ENCODE measurements at regions not wholly inside any gene's neighbourhood (a gene's known extent, or its start where the extent isn't known, plus 50 kb on each side); places are given as distances from the start of the nearest gene placed in this dataset.

DNA sequence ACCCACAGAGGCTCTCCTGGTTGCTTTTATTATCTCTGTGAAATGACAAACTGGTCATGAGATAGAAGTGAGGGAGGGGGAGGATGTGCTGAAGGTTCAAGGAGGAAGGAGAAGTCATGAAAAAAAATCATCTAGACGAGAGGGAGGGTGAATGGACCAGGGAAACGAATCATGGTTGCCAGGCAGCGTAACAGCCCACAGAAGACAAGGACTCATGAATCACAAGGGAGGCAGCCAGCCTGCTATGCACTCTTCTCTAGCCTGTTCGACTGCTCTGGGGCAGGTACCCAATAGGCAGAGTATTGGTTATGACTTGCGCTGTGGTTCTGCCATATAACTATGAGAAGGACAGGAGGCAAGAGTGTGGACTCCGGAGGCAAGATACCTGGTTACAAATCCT, 475.2 kb downstream of the CDK5RAP2 start:
- DNase-seq: no peak

DNA sequence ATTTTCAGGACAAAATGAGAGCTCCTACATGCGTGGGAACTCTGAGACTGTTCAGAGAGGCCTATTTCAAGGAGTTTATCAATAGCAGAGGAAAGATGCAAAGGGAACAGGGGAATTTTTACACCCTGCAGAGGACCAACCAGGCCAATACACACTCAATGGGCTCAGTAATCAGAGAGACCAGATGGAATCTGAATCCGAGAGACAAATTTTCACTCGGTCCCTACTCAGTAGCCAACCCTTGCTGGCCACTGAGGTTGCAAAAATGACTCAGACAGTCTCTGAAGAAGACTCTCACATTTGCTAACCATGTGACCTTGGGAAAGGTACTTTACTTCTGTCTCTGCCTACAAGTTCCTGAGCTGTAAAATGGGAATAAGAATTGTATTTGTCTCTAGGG, 479.4 kb downstream of the CDK5RAP2 start:
- no peak for DNase-seq

DNA sequence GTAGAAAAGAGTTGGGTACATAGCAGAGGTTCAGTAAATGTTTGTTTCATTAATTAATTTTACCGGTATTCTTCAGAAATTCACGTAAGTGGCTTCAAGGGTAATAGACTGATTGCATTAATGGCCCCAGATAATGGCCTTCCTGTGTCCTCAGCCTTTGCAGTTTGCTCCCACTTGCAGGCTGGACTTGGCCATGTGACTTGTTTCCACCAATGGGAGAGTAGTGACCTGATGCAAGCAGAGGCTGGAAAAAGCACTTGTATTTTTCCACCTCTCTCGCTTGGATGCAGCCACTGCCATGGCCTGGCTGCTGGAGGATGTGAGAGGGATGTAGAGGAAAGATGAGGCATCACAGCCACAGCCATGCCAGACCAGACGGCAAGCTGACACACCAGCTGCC, 480.9 kb downstream of the CDK5RAP2 start:
- no peak for DNase-seq

DNA sequence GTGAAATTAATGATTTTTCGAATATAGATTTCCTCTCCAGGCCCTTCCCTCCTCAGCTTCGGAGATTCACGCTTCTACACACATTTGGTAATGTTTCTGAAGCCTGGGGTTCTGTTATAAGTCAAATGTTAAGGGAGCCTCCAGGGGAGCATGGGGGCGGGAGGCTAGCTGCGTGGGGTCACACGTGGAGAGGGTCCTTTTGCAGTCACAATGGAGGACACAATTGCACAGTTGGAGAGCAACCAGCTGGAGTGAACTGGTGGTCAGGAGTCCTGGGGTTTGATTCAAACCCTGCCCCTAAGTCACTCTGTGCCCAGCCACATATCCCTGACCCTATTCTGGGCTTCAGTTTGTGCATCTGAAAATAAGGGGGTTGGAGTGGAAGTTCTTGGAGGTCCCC, 481.4 kb downstream of the CDK5RAP2 start:
- DNase-seq: no peak

DNA sequence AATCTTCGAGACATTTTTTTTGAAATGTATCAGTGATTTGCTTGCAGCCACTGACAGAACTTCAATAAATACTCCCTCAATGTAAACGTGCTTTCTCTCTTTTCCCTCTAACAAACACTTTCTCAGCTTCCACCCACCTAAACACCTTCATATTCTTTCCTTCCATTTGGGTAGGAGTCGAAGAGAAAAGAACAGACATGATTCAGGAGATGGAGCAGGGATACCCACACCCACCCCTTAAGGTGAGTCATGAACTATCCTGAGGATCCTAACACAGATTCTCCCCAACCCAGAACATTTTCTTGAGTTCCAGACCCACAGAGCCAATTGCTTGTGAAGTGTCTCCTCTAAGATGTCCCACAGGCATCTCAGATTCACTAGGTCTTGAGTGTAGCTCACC, 488.8 kb downstream of the CDK5RAP2 start:
- no peak for DNase-seq

DNA sequence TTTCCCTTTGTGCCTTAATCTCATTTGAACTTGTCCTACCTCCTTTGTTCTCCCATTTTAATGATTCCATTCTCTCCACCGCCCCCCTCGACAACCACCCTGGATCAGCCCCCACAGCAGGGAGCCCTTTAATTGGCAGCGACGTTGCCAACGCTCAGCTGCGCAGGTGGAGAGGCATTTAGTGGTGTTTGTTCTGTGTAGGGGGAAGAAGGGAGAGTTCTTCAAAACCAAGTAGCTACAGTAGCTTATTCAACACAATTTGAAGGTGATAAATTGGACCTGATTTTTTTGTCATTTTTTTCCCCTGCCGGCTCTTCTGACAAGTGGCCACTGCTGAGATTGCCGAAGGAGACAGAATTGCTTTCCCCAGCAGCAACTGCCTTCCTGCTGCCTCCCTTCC, 499.1 kb downstream of the CDK5RAP2 start:
- DNase-seq: no peak

DNA sequence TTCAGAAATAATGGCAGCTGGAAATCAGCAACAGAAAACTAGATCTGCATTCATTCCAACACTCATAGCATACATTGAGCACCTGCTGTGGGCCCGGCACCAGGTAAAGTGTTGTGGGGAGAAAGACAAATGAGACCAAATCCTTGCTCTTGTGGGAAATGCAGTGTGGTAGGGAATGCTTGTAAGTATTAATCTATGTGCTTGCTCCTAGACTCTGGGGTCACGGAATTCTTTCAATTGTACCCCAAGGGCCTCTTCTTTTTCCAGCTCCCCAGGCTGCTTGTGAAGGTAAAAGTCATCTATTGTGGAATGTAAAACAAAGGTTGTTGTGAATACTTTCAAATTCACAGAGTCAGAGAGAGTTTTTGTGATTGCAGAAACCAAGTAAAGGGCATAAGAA, 501.9 kb downstream of the CDK5RAP2 start:
- no peak for DNase-seq

DNA sequence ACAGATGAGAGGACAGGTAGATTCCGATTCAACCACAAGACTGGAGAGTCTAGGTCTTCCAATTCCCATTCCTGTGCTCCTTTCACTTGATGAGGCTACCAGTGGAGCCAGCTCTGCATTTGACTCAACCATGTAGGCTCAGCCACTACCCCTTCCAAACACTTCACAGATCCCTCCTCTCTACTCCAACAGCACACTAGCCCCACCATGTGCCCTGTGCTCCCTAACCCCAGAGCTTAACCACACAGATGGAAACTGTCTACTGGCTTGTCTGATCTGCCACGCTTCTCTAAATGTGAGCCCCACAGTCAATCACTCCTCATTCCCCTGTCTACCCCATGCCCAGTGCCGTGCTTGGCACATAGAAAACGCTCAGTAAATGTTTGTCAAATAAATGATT, 508.2 kb downstream of the CDK5RAP2 start:
- DNase-seq: no peak

DNA sequence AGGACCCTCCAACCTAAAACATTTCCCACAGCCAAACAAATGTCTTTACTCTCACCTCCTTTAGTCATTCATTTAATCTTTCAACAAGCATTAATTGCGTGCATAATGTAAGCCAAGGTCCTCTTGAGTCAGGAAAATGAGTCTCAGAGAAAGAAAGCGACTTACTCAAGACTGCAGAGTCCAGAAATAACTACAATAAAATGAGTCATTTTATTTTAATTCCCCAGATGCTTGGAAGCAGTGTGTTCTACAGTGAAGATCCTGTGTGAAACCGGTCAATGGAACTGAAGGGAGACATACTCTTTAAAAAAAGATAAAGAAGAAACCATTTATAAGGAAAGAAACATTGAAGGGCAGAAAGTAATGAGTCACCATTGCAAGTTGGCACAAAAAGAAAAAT, 513.7 kb downstream of the CDK5RAP2 start:
- DNase-seq: no peak

DNA sequence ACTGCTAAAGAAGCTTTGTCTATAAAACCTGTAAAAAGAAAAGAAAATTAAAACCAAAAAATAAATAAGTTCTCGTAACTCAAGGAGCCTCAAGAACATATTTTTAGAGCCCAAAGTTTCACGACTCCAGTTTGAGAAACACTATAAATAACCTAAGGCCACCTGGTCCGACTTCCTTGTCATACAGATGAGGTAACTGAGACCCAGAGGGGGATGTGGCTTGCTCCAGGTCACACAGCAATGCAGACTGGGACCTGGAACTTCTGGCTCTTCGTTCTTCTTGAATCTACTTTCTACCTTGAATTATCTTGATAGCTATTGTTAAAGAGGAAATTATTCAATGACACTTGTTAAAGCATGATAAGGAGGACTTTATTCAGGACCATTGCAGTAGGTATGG, 514.8 kb downstream of the CDK5RAP2 start:
- DNase-seq: no peak

DNA sequence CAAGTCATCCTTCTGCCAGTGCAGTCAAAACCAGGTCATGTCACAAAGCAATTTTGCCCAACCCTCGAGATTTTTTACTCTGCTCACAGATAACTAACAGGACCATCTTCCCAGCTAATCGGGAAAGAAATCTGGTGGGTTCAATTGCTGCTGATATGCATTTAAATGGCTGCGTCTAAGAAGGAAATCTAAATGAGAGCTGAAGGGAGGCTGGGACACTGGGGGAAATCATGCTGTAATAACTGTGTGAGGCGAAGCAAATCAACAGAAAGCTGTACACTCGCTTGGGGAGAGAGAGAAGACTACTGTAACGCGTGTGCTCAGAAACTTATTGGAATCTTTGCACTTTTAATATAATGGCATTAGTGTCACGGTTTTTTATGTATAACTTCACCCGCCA, 535.0 kb downstream of the CDK5RAP2 start:
- no peak for DNase-seq

DNA sequence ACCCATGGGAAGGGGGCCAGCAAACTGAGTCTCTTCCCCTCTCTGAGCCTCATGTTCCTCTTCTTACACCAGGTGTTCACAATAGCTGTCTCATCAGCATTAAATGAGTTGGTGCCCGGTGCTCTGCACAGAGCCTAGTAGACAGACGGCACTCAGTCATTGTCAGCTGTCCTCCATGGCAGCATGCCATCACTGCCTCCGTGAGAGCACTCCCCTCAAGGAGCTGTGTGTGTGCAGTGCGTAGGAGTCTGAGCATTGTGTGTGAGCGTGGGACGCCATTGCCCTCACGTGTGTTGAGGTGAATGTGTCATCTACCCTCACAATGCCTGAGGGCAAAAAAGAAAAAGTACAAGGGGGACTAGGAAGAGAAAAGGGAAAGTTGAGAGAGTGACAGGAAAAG, 536.5 kb downstream of the CDK5RAP2 start:
- DNase-seq: no peak

DNA sequence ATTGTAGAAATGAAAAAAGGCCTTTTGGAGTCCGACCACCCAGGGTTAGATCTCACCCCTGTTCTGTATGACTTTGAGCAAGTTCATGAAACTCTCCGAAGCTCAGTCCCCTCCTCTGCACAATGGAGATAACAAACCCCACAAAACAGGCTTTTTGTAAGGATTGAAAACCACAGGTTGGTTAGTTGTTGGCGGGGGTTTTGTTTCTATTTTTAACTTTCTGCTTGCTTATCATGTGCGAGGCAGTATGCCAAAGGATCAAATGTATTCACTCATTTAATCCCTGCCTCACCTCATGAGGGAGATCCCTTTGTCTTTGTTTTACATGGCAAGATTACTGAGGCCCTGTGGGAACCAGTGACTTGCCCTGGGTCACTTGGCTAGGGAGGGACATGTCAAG, 539.1 kb downstream of the CDK5RAP2 start:
- DNase-seq: no peak

DNA sequence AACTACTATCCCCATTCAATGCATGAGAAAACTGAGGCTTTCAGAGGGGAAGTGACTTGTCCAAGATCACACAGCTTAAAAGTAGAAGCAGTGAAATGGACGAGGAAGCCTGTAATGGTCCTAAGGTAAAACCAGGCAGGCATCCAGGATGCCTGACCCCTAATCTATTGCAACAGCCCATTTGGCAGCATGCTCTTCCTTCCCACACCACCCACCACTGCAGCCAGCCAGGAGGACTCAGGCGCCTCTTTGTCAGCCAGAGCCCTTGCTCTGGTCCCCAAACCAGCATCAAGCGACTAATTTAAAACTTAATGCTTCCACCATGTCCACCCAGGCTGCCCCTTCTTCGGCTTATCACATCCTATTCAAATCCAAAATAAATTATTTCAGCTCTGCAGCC, 541.6 kb downstream of the CDK5RAP2 start:
- DNase-seq: no peak

DNA sequence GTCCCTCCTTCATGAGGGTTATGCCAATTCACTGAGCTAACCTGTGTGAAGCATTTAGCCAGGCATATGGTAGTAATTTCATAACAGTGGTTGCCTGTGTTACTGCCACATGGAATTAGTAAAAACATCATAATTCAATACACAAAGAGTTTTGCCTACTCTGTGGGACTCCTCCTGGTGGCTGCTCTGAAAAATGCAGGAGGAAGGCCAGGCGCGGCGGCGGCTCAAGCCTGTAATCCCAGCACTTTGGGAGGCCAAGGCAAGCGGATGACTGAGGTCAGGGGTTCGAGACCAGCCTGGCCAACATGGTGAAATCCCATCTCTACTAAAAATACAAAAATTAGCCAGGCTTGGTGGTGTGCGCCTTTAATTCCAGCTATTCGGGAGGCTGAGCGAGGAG, 547.3 kb downstream of the CDK5RAP2 start:
- no peak for DNase-seq

DNA sequence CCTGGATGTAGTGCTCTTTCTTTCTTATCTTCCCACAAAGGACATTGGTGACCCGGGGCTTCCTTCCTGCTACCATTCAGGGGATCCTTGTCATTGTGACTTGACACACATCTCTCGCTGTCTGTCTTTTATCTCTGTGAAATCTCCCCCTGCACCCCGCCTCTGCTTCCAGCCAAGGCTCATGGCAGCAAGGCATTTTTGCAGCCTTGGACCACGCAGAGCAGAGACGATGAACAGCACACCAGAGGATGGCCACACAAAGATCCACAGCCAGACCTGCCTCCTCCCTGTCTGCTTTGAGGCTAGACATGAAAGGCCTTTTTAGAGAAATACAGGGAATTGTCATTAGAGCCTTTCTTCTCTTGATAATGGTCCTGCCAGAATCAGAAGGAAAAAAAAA, 549.1 kb downstream of the CDK5RAP2 start:
- DNase-seq: no peak

DNA sequence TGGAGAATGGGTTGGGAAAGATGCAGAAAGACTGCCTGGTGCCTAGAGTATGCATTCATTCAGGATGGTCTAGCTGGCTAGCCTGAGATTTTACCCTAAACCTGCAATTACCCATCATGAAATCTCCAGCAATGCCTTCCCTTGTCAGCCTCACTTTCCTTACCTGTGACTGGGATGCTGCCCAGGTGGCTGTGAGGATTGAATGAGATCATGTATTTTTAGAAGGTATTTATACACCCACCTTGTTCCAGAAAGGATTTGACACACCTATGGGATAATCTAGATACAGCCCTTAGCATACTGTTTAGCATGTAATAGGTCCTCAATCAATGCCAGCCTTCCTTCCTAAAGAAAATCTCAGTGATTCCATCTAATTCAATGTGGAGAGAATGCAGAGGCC, 561.4 kb downstream of the CDK5RAP2 start:
- no peak for DNase-seq

DNA sequence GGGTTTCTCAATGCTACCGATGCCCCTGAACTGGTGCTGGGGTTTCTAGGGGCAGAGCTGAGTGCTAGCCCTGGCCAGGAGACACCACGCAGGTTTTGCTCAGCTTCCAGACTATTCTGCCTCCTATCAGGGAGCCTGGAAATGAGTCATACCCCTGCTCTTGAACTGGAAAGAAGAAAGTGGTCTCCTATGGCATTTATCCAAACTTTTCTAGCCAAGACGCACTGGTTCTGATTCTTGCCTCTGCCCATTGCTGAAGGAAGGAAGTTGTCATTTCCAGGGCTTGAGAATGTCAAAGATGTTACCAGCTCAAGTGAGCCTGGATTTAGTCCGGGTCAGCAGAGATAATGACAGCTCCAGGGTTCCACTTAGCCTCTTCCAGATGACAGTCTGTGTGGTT, 561.9 kb downstream of the CDK5RAP2 start:
- no peak for DNase-seq

DNA sequence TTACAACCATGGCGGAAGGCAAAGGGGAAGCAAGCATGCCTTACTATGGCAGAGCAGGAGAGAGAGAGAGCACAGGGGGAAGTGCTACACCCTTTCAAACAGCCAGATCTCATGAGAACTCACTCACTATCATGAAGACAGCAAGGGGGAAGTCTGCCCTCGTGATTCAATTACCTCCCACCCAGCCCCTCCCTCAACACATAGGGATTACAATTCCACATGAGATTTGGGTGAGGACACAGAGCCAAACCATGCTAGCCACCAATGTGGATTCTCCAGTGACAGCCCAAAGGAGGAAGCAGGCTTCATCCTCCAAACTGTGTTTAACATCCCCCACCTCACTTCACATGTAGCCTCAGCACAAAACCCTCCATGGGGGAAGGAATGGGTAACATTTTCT, 563.7 kb downstream of the CDK5RAP2 start:
- DNase-seq: no peak

DNA sequence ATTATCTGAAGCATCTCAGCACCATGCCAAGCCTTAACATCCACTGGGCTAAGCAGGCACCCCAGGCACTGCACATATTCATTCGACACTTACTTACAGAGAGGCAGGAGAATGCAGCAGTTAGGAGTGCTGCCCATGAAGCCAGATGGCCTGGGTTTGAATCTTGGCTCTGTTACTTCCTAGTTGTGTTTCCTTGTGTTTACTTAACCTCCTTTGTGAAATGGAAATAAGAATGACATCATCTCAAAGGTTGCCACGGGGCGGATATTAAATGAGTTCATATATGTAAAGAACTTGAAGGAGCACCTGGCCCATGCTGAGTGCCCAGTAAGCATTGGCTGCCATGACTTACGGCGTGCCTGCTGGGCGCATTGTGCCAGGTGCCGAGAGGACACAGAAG, 565.2 kb downstream of the CDK5RAP2 start:
- DNase-seq: no peak

DNA sequence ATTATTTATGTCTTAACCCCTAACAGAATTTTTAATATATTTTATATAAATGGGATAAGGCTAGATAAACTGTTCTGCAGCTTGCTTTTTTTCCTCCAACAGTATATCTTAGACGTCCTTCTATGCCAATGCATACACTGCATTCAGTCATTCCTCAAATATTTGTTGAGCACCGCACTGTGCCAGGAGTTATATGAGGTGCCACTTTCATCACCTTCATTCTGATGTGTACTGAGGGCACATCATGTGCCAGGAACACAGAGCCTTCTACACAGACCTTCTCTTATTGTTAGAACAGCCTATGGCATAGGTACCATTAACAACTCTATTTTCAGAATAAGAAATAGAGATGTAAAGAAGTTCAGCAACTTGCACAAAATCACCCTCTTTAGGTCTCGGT, 570.1 kb downstream of the CDK5RAP2 start:
- DNase-seq: no peak

DNA sequence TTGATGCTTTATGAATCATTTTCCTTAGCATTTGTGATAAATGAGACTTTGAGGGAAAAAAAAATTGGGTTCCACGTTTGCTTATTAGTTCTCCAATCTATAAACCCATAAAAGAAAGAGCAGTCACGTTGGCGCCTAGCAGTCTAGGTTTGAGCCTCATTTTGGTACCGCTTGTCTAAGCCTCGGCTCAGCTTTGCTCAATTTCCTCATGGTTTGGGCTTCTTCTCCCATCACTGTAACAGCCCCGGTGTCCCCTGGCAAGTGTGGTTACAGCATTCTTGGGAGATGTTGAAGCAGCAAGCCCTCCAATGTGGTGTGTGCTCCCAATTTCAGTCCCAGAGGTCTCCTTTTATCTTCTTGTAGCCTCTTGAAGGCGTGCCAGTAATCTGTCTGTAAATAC, 578.4 kb downstream of the CDK5RAP2 start:
- no peak for DNase-seq

DNA sequence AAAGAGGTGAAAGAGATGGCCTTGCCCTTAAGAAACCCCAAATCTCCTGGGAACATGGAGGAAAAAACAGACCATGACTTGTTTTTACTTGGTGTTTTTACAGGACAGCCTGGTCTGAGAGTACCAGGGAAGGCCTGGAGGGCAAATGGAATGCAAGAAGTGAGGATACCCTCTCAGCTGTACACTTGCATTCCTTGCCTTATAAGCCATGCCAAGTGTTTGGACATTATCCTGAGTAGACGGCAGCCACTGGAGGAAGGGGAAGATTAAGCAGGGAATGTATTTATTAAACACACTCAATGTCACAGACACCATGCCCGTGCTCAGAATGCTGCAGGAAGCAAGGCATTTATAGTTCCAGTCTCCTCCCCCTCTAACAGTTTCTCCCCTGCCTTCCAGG, 581.4 kb downstream of the CDK5RAP2 start:
- no peak for DNase-seq

DNA sequence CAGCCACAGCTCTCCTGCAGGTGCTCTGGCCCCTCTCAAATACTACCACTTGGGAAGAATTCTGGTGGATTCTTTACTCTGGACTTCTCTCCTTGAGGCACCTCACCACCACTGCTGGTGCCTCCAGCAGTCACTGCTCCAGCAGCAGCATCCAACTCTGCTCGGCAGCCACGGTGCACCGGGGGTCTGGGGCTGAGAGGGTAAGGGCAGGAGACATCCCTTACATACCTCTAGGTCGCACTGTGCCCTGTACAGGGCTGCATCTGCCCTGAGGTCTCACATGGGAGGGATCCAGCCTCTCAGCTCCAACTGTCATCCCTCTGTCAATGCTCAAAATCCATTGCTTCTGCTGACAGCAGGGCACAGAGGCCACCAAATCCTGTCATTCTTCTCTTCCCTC, 588.2 kb downstream of the CDK5RAP2 start:
- no peak for DNase-seq

DNA sequence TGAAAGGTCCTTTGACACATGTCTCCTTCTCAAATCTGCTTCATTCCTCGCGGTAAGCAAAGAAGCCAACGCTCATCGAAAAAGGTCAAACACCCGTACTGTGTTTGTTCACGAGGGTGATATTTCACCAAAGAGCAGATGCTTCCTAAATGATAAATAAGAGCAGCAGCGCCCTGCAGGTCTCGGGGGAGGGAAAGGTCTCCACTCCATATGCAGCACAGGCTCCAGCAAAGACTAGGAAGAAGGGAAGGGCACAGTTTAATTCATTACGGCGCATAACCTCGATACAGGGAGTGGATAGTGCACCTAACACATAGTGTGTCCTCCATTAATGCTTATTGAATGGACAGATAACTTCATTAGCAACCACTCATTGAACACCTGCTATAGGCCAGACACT, 593.3 kb downstream of the CDK5RAP2 start:
- DNase-seq: no peak

DNA sequence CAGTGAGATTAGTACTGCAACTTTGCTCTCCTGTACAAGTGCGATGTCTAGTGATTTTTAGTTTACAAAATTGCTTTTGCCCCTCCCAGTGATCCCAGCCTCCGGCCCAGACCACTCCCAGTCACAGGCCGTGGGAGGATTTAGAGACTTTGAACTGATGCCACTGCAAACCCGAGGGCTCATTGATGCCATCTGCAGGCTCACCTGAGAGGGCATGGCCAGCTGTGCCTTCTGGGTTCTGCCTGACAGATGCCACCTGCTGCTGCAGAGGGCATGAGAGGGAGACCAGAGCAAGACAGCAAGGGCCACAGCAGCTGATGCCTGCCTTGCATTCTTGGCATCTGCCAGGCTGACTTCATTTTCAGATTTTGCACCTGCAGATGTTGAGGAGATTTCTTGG, 593.8 kb downstream of the CDK5RAP2 start:
- DNase-seq: no peak
